Activated CD4-positive, alpha-beta T cell treated with anti-CD3 and anti-CD28 coated beads, Interleukin-2, Interleukin-6, amounts not matched to agents 100 ng/mL and 50 ng/mL, durations not matched to agents 16 hours and 8 hours (primary cell): ENCODE measurements at regions not wholly inside any gene's neighbourhood (a gene's known extent, or its start where the extent isn't known, plus 50 kb on each side); places are given as distances from the start of the nearest gene placed in this dataset.

Experiments
- DNase-seq: peaks from one replicate; pipeline ENCODE4 v3.0.0-alpha.2; 2020

DNA sequence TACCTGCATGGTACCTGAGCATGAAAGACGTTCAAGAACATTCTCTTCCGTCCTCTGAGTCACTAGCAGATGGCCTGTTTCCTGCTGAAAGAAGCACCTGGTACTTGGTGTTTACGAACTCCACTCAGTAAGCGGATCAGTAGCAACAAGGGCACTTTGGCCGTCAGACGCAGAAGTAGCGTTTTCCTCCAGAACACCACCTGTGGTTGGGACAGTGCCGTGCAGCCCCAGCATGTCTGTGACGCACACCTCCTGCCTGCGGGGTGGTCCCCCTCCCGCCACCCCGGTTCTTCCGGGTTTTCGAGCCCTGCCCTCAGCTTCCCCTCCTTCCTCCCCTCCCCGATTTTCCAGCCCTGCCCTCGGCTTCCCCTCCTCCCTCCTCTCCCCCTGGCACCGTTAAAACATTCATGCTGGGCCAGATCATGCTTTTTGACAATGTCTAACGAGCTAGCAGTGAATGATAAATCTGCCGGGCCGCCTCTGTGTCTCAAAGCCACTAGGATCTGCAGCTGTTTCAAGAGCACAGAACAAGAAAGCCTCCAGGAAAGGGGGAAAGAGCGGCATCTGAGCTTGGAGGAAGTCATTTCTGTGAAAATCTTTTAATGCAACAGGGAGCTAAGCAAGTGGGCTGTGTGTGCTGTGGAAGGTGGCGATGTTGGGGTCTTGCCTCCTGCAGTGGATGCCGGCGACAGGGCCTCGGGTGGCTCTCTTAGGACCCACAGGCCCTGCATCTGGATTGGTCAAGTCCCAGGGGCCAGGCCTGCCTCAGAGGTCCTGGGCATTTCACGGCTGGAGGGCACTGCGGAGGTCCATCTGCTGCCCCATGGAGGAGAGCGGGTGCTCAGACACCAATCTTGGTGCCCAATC lies 207.9 kb downstream of the ERMARD start:
- DNase-seq: peak; percentile 3

DNA sequence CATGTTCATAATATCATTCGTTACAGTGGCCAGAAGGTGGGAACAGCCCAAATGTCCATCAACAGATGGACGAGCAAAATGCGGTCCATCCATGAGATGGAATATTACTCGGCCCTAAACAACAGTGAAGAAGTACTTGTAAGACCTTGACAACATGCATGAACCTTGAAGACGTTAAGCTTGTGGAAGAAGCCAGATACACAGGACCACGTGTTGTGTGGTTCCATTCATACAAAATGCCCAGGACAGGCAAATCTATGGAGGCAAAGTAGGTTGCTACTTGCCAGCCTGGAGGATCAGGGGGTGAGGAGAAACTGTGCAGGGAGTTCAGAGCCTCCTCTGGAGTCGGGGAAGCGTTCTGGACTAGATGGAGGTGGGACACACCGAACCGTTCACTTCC lies 207.1 kb downstream of the ERMARD start:
- no peak for DNase-seq

DNA sequence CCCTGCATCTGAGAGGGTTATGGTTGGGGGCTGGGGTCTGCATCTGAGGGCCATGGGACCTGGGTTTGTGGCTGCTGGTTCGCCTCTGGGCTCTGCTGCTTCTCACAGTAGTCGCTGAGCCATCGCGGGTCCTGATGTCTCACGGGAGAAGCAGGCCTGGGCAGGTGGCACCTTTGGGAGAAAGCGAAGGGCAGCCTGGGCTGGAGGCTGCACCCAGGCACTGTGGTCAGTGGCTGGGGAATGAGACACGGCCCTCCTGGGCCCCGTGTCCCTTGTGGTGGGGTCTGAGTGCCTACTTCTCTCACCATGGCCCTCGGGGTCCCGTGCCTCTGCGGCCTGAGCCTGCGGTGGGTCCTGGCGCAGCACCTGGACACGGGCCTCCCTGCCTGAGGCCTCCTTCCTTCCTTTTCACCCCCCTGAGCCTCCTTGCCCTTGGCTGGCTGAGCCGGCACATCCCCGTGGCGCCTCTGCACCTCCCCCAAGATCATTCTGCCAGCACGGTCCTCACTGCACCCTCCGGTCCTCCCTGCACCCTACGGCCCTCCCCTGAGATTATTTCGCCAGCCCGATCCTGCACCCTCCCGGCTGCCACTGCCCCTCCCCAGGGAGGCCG lies 206.0 kb downstream of the ERMARD start:
- no peak for DNase-seq

DNA sequence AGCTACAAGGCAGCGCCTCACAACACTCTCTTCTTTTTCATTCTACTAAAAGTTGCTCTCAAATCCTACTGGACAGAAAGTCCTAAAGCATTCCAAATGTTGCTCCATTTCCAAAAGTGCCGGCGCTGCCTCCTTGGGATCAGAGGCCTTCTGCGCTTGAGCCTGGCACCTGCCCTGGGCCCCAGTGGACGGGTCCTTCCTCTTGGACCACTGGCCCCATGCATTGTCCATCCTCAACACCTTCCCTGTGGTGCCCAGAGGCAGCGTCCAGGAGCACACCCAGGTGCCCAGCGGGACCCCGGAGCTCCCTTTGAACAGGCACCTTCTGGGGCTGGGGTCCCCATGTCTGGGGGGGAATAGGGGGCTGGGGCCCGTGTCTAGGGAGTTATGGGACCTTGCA lies 205.2 kb downstream of the ERMARD start:
- no peak for DNase-seq

DNA sequence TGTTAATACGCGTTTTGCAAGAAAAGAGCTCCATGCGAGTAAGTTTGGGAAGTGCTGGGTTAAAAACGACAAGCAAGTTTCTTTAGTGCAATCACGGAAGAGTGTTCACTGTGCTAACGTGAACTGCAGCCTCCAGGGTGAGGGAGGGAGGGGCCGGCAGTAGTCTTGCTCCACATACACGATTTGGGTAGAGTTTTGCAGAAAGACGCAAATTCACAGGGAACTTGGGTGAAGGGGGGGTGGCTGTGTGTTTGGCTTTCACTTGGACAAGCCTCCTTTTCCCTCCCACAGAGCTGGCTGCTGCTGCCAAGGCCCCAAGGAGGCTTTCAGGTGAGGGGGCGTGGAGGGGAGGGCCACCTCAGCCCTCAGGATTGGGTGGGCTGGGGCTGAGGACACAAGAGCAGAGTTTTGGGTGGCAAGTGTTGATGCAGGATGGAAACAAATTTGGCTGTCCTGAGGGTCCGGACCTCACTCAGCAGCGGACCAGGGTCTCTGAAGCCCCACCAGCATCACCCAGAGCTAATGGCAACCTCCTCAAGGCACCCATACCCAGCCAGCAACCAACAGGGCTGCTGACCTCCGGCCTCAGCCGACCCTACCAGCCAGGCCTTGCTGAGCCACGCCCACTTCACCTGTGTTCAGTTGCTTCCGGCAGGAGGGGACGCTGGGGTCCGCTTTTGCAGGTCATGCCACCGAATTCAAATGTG lies 204.5 kb downstream of the ERMARD start:
- DNase-seq: no peak

DNA sequence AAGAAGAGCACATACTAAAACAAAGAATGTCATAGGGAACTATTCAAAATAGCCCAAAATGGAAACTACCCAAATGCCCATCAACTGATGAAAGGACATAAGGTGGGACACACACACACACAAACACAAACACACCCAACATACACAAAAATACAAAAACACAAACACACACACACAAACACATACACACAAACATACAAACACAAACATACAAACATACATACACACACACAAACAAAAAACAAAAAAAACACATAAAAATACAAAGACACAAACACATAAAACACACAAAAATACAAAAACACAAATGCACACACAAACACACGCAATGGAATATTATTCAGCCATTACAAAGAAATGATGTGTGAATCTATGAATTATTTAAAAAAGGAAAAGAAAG lies 203.6 kb downstream of the ERMARD start:
- DNase-seq: no peak

DNA sequence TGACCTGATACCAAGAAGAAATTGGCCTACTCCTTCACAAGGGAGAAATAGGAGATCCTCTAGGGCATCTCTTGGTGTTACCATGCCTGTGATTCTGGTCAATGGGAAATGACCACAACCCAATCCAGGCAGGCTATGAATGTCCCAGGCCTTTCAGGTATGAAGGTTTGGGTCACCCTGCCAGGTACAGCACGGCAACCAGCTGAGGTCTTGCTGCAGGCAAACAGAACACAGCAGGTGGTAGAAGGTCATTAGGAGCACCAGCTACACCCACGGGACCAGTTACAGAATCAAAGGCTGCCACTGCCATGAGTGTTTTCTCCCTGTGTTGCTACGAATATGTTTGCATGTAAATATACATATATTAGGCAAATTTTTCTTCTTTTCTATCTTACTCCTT lies 202.3 kb downstream of the ERMARD start:
- no peak for DNase-seq

DNA sequence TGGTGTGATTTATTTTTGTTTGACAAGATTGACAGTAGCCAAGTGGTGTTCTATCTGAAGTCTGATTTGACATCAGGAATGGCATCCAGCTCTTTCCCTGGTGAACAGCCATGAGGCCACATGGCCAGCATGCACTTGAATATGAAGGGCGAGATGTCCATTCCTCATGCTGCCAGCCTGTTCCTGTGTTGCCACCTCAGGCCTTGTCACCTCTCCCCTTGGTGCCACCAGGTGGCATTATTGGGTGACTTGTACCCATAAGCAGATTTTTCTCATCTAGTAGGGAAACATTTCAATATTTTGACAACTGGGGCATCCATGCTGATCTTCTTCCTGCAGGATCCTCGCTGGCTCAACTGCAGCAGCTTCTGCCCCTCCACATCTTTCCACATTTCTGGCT lies 199.1 kb downstream of the ERMARD start:
- DNase-seq: peak; percentile 32

DNA sequence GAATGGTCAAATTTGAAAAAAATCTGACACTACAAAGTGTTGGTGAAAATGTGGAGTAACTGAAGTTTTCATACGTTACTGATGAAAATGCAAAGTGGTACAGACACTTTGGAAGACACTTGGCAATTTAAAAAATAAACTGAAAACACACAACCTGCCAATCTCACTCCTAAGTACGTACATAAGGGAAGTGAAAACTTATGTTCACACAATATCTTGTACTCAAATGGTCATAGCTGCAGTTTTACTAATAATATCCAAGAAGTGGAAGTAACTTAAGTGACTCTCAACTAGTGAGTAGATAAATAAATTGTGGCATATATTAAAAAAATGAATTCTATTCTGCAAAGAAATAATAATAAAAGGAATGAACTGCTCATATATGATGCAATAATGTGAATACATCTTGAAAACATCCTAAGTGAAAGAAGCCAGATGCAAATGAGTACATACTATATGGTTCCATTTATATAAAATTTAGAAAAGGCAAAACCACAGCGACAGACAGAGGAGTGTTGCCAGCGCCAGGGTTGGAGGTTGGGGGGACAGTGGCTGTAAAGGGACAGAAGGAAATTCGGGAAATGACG lies 198.2 kb downstream of the ERMARD start:
- DNase-seq: no peak

DNA sequence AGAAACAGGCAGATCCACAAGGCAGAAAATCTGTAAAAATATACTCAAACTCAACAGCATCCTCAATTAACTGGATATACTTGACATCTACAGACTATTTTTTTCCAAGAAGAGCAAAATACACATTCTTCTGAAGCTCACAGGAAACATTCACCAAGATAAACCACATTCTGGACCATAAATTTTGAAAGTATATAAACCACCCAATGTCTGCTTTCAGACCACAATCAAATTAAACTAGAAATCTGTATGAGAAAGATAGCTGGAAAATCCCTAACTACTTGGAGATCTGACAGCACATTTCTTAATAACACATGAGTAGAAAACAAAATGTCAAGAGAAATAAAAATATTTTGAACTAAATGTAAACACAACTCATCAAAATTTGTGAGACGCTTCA lies 195.5 kb downstream of the ERMARD start:
- DNase-seq: no peak

DNA sequence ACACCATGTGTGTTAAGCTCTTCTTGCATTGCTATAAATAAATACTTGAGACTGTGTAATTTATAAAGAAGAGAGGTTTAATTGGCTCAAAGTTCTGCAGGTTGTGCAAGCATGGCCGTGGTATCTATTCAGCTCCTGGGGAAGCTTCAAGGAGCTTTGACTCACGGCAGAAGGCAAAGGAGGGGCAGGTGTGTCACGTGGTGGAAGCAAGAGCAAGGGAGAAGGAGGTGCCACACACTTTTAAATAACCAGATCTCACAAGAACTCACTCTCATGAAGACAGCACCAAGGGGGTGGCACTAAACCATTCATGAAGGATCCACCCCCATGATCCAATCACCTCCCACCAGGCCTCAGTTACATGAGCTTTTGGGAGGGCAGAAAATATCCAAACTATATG lies 193.7 kb downstream of the ERMARD start:
- no peak for DNase-seq

DNA sequence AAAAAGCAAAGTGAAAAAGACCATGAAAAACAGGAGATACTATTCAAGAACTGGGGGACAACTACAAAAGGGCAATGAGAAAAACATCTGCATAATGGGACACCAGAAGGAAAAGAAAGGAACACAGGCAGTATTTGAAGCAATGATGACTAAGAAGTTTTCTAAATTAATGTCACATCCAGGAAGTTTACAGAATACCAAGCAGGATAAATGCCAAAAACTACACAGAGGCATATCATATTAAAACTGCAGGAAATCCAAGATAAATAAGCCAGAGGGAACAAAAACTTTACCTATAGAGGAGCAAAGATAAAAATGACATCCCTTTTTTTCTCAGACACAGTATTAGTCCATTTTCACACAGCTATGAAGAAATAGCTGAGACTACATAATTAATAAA lies 193.0 kb downstream of the ERMARD start:
- no peak for DNase-seq

DNA sequence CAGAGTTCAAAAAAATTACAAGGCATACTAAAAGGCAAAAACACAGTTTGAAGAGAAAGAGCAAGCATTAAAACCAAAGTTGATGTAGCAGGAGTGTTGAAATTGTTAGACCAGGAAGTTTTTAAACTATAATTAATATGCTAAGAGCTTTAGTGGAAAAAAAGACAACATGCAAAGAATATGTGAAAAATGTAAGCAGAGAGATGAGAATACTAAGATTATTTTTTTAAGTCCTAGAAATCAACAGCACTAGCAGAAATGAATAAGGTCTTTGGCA lies 192.6 kb downstream of the ERMARD start:
- DNase-seq: no peak

DNA sequence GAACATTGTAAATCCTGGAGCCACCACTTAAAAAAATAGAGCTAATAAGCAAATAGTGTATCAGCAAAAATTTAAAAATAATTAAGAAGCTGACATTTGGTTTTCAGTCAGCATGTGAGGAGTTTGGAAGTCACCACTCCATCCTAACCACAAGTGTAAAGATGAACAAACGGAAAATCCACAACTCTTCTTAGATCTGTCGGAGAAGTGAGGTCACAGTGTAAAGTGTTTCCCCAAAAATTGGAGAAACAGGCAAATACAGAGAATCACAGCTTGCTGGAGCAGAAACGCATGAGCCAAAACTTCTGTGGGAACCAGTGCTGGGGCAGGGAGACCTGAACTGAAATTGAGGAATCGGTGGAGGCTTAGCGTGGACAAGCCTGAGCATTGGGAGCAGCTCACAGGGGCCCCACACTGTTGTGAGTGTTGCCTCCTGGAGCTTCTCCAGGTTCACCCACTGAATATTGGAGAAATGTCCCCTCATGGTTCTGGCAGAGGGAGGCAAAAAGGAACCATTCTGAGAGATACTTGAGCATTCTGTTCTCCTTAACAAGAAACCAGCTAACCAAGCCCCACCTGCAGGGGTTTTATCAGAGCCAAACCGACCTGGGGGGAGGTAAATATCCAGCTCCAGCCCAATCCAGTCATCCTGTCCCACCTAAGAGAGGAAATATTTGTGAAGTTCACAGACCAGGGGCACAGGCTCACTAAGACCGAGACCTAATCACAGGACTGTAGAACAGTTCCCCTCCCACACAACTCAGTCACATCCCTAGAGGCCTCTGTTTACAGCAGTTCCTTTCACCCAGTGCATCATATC lies 192.0 kb downstream of the ERMARD start:
- no peak for DNase-seq

DNA sequence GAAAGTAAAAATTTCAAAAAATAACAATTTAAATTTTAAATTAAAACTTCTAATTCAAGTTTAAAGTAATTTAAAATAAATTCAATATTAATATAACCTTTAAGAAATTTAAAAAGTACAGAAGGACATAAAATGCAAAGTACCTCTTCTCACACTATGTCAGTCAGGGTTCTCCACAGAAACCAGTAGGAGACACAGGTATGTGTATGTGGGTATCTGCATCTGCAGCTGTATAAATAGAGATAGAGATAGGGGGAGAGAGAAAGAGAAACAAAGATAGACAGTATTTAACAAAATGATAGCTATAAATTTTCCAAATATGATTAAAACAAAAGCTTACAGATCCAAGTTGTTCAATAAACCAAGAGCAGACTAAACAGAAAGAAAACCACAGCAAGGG lies 190.8 kb downstream of the ERMARD start:
- no peak for DNase-seq

DNA sequence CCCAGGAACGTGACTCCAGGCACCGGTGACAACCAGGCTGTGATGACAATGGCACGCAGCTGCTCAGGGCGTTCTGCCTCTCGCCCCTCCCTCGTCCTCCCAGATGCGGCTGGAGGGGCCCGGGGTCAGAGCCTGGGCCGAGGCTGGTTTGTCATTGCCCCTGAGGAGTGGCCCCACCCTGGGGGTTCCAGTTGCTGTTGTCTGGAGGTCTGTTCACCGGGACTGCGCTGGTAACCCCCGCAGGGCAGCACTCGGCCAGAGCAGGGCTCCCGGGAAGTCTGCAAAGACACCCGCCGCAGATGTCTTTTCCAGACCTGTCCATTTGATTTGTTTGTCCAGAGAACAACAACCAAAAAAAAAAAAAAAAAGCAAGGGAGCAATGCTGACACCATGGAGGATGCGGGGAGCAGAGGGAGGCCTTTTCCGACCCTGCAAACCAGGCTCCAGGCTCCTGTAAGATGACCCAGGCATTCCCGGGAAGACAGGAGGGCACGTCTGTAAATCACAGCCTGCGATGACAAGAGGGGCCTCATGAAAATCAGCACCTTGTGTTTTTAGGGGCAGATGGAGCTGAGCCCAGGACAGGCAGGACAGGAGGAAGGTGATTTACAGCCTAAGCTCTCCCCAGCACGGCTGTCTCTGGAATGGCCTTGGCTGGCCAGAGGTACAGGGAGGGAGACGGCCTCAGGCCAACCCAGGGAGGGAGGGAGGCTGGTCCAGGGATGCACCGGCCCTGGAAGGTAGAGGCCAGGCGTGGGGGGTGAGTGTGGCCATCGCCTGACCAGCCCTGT lies 189.3 kb downstream of the ERMARD start:
- DNase-seq: no peak

DNA sequence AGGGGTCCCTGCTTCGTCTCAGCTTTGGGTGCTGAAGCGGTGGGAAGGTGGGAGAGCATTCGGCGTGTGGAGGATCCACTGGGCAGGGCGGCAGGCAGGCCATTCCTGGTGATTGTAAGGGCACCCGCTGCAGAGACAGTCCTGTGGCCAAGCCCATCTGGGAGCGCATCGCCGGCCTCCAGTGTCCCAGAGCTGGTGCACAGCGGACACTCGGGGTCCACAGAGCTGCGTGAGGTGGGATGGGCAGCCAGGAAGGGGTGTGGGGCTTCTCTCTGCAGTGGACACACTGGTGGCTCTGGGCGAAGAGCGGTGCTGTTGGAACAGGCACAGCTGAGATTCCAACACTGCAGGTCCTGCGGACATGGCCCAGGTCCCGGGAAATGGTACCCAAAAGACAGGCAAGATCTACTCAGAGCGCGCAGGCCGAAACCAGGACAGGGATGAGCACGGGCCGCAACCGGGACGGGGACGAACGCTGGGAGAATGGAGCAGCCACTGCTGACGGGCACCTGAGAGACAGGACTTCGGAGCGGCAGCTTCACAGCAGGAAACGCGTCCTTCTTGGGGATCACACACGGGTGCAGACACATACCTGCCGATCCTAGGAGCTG lies 188.2 kb downstream of the ERMARD start:
- DNase-seq: no peak

DNA sequence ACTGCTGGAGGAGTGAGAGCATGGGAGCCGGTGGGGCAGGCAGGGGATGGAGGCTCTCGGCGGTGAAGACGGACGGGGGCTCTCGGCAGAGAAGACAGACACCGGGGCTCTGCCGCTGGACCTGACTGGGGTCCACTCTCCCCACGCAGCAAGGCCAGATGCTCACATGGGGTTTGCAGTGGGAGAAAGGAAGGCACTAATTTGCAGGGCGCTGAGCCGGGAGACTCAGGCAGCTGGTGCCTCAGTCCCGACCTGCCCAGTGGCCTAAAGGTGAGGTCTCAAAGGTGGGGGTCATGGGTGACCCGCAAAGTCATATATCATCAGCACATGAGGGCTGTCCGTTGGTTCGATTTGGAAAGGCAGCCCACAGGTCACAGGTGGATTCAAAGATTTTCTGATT lies 187.3 kb downstream of the ERMARD start:
- DNase-seq: no peak

DNA sequence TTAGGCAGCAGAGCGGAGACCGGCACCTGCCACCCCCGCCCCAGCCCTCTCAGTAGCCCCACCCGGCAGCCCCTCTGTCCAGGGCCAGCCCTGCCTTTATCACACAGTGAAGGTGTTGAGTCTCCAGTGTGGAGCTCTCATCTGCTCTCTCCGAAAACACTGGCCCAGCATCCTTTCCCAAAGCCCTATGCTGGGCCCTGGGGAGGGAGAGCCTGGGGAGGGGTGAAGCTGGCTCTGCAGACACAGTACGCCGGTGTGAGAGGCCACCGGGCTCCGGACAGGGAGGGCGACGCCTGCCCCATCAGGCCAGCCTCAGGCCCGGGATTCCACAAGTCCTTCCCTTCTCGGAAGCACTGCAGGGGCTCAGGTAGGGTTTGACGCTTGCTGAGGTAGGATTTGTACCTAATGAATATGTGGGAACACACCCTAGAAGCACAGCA lies 186.9 kb downstream of the ERMARD start:
- no peak for DNase-seq

DNA sequence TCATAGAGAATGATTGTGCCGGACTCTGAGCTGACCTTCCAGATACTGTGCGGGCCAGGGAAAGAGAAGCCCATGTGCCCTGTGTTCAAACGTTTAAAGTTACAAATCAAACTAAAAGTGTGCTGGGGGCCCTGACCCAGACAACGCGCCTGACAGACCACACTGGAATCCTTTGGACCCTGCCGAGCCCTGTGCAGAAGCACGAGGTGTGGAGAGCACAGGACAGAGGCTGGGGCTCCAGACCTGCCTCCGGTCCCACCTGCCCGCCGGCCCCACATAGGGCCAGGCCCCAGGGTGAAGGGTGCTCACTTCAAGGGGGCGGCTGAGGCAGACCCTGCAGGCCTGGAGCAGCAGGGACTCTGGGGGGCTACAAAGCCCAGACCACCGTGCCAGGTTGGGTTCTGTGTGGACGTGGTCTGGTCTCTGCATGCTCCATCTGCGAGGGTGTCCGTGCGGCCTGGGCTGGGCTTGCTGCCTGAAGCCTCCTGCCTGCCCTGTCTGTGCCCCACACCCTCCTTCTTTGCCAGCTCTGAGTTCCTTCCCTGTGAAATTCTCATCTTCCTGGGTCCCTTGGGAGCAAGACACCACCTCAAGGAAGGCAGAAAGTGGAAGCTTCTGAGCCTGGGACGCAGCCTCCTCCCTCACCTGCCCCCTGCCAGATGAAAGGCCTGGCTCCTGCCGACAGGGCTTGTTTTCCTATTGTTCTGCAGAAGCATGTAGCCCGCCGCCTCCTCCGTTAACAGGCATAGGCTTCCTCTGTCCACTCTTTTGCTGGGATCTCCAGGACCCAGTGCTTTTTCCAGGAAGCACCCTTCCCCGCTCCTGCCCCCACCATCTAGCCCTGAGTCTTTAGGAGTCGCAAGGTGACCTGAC lies 186.2 kb downstream of the ERMARD start:
- no peak for DNase-seq
